PC-3 (cell line): ENCODE measurements at regions not wholly inside any gene's neighbourhood (a gene's known extent, or its start where the extent isn't known, plus 50 kb on each side); places are given as distances from the start of the nearest gene placed in this dataset.

ENCODE experiments used
- CTCF ChIP-seq: fragments of 300-600 bp; sonication (generic); conservative IDR thresholded peaks from 2 replicates; pipeline ENCODE4 v1.5.1; 2017; ENCODE audit warnings: antibody characterized with exemption, low read depth, mild to moderate bottlenecking, low read length
- EZH2 ChIP-seq: fragments of 300-600 bp; sonication (generic); IDR thresholded peaks from one replicate; pipeline ENCODE4 v1.6.1; 2017; ENCODE audit warnings: antibody characterized with exemption, mild to moderate bottlenecking, low read length; ENCODE audit not compliant: unreplicated experiment
- EZH2phosphoT487 ChIP-seq: fragments of 300-600 bp; sonication (generic); IDR thresholded peaks from 2 replicates; pipeline ENCODE4 v1.6.1; 2018; ENCODE audit warnings: mild to moderate bottlenecking, antibody characterized with exemption, low read length, borderline replicate concordance

DNA sequence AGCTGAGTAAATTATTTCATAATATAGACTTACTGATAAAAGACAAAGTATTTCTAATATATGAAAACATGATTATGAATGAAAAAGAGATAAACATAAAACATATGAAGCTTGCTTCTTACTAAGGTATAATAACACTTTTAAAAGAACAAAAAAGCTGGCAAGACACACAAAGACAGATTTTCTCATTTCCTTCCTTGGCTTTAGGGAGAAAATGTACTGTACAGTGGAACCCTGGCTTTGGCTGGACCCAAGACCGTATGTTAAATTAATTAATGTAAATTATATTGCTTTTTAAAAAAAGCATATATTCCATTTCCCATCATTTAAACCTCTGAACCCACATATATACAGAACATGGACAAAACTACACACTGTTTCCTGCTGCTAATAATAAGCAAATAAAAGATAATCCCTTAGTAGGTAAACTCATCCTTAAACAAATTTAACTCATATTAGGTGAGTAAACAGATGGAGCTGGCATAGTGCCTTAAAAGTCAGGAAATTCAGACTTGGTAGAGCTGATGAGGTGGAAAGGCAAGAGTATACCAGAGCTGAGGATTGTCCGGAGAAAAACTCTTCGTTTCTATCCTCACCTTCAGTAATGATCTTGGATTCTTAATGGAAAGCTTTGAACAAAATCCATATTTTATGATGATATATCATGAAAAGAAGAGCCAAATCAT lies 1016.4 kb upstream of the KCND2 start:
- TF ChIP-seq EZH2 = no peak
- TF ChIP-seq CTCF = no peak
- TF ChIP-seq EZH2phosphoT487 = no peak
